Neuronal stem cell (in vitro differentiated cells): ENCODE measurements at regions not wholly inside any gene's neighbourhood (a gene's known extent, or its start where the extent isn't known, plus 50 kb on each side); places are given as distances from the start of the nearest gene placed in this dataset.

ENCODE experiments used
- DNase-seq: peaks from one replicate; pipeline ENCODE4 v3.0.0-alpha.2; 2013; ENCODE audit warnings: low spot score
- H2AFZ ChIP-seq: one replicate; pipeline ENCODE4 v1.6.1; 2013; ENCODE audit warnings: mild to moderate bottlenecking, low read length, inconsistent platforms
- H2AK5ac ChIP-seq: 2 replicates; pipeline ENCODE4 v1.6.1; 2013; ENCODE audit warnings: low read depth, mild to moderate bottlenecking, inconsistent platforms, low read length, moderate library complexity, mixed read lengths
- H2BK120ac ChIP-seq: 2 replicates; pipeline ENCODE4 v1.6.1; 2013; ENCODE audit warnings: low read depth, mild to moderate bottlenecking, inconsistent platforms, low read length, moderate library complexity, mixed read lengths
- H2BK12ac ChIP-seq: one replicate; pipeline ENCODE4 v1.6.1; 2013; ENCODE audit warnings: low read length, inconsistent platforms
- H2BK15ac ChIP-seq: 2 replicates; pipeline ENCODE4 v1.6.1; 2013; ENCODE audit warnings: mild to moderate bottlenecking, low read length, inconsistent platforms, mixed read lengths
- H2BK5ac ChIP-seq: one replicate; pipeline ENCODE4 v1.6.1; 2013; ENCODE audit warnings: inconsistent platforms, mild to moderate bottlenecking, low read length, moderate library complexity
- H3K14ac ChIP-seq: one replicate; pipeline ENCODE4 v1.6.1; 2013; ENCODE audit warnings: low read length, inconsistent platforms
- H3K18ac ChIP-seq: 2 replicates; pipeline ENCODE4 v1.6.1; 2013; ENCODE audit warnings: low read length, inconsistent platforms
- H3K23ac ChIP-seq: 2 replicates; pipeline ENCODE4 v1.6.1; 2013; ENCODE audit warnings: low read depth, mild to moderate bottlenecking, mixed read lengths, low read length, inconsistent platforms; ENCODE audit not compliant: poor library complexity
- H3K27ac ChIP-seq: replicated peaks from 3 replicates; pipeline ENCODE4 v1.5.1; 2013; ENCODE audit warnings: low read length, inconsistent platforms
- H3K27me3 ChIP-seq, 3 experiments: 2 replicates each; pipeline ENCODE4 v1.6.1; 2013; ENCODE audit warnings: low read length in 3 of 3, mild to moderate bottlenecking in 2 of 3, inconsistent platforms in 1 of 3, low read depth in 1 of 3, mixed read lengths in 1 of 3, moderate library complexity in 1 of 3; ENCODE audit not compliant: control insufficient read depth in 3 of 3, insufficient read depth in 3 of 3
- H3K36me3 ChIP-seq, 2 donors: replicated peaks in 1 of 2; 2 replicates each; pipeline ENCODE4 v1.6.1; 2013; ENCODE audit warnings: low read length in 2 of 2; ENCODE audit not compliant: control insufficient read depth in 2 of 2, insufficient read depth in 2 of 2
- H3K4ac ChIP-seq: 2 replicates; pipeline ENCODE4 v1.6.1; 2013; ENCODE audit warnings: inconsistent platforms, mild to moderate bottlenecking, low read length, moderate library complexity
- H3K4me1 ChIP-seq, 2 donors: 1 replicate in 1 of 2; 2 replicates in 1 of 2; pipeline ENCODE4 v1.6.1; 2013; ENCODE audit warnings: low read length in 2 of 2, low read depth in 1 of 2; ENCODE audit not compliant: control insufficient read depth in 2 of 2, insufficient read depth in 1 of 2
- H3K4me2 ChIP-seq: one replicate; pipeline ENCODE4 v1.6.1; 2013; ENCODE audit warnings: mild to moderate bottlenecking, low read length, inconsistent platforms; ENCODE audit not compliant: insufficient read depth, poor library complexity, severe bottlenecking
- H3K4me3 ChIP-seq, 2 donors: 2 replicates each; pipeline ENCODE4 v1.5.1; 2013; ENCODE audit warnings: low read length in 2 of 2, mild to moderate bottlenecking in 2 of 2, inconsistent platforms in 1 of 2, moderate library complexity in 1 of 2
- H3K79me1 ChIP-seq: one replicate; pipeline ENCODE4 v1.6.1; 2013; ENCODE audit warnings: low read depth, mild to moderate bottlenecking, inconsistent platforms, low read length, moderate library complexity
- H3K9ac ChIP-seq: one replicate; pipeline ENCODE4 v1.6.1; 2013; ENCODE audit warnings: mild to moderate bottlenecking, low read depth, low read length, inconsistent platforms; ENCODE audit not compliant: poor library complexity
- H3K9me3 ChIP-seq, 2 donors: replicated peaks in 1 of 2; 2 replicates each; pipeline versions ENCODE3 to v1.6.1; 2013; ENCODE audit warnings: low read length in 2 of 2, mild to moderate bottlenecking in 2 of 2, inconsistent platforms in 1 of 2, low read depth in 1 of 2, mixed read lengths in 1 of 2, moderate library complexity in 1 of 2; ENCODE audit not compliant: control insufficient read depth in 2 of 2, insufficient read depth in 1 of 2
- H4K8ac ChIP-seq: one replicate; pipeline ENCODE4 v1.6.1; 2013; ENCODE audit warnings: low read depth, mild to moderate bottlenecking, inconsistent platforms, low read length, moderate library complexity
- H4K91ac ChIP-seq: one replicate; pipeline ENCODE4 v1.6.1; 2013; ENCODE audit warnings: low read length, low read depth, mild to moderate bottlenecking, inconsistent platforms; ENCODE audit not compliant: poor library complexity
- WGBS, 2 donors: extraction: QIAGEN DNeasy Blood & Tissue Kit; methylation state at CpG; one replicate each; pipeline ENCODE4 v1.1.7; 2013; ENCODE audit warnings: missing lambda C conversion rate in 2 of 2, mixed read lengths in 1 of 2; ENCODE audit not compliant: insufficient read length in 2 of 2, insufficient replicate concordance in 1 of 2; ENCODE audit errors: extremely low coverage in 2 of 2; 5-methylcytosine and 5-hydroxymethylcytosine counted together

- no peak for DNase-seq
- Histone ChIP-seq H4K91ac (no peak overlapping the region), H3K79me1 (no peaks in the 10 kb centered on the region), H3K4me1 (no peaks in the 10 kb centered on the region), H3K4me2 (no peak overlapping the region), H3K18ac (no peak overlapping the region), H3K9ac (no peak overlapping the region), H4K8ac (no peak overlapping the region), H3K27ac (no peak overlapping the region), H3K36me3 (peaks cover 0 to under 1% of the 10 kb centered on the region in 2 donors), H3K4ac (no peak overlapping the region), H3K27me3 (peaks cover 0 to under 1% (median 0%) of the 10 kb centered on the region in 3 experiments), H3K14ac (no peak overlapping the region), H3K9me3 (peaks cover 11 to 15% of the 10 kb centered on the region in 2 donors), H2BK15ac (no peak overlapping the region), H3K23ac (no peak overlapping the region), H2BK120ac (no peak overlapping the region), H2AK5ac (no peak overlapping the region), H2BK12ac (no peak overlapping the region), H2AFZ (no peak overlapping the region), H2BK5ac (no peak overlapping the region), H3K4me3 (no peak overlapping the region)
- no CpG with 5 or more reads among the region's 1 CpG for WGBS, 2 donors
Observed at GRCh38 chr12:46082490-46083200, 92.3 kb upstream of the SCAF11 start.

- Histone ChIP-seq H3K18ac (no peak overlapping the region), H4K91ac (no peak overlapping the region), H2BK5ac (no peak overlapping the region), H3K9me3 (peaks cover 0 to 5% of the 10 kb centered on the region in 2 donors), H3K27me3 (peaks cover 0 to 2% (median 0%) of the 10 kb centered on the region in 3 experiments), H2BK12ac (no peak overlapping the region), H3K79me1 (no peaks in the 10 kb centered on the region), H3K14ac (no peak overlapping the region), H2AK5ac (no peak overlapping the region), H3K27ac (no peak overlapping the region), H3K4me1 (peaks cover 0 to 2% of the 10 kb centered on the region in 2 donors), H3K9ac (no peak overlapping the region), H3K23ac (no peak overlapping the region), H3K36me3 (peaks cover 0 to 2% of the 10 kb centered on the region in 2 donors), H2BK120ac (no peak overlapping the region), H3K4ac (no peak overlapping the region), H2AFZ (no peak overlapping the region), H2BK15ac (no peak overlapping the region), H4K8ac (no peak overlapping the region), H3K4me3 (no peak overlapping the region), H3K4me2 (no peak overlapping the region)
- no CpG with 5 or more reads among the region's 4 CpGs for WGBS, 2 donors
- DNase-seq = no peak
Observed at GRCh38 chr12:46073321-46073720, 82.9 kb upstream of the SCAF11 start.

GRCh38 chr12:46071769-46072624 is 81.6 kb upstream of the SCAF11 start:
- H2BK15ac ChIP-seq = no peak overlapping the region
- H4K8ac ChIP-seq = peak overlapping the region; percentile 4
- H3K23ac ChIP-seq = no peak overlapping the region
- H4K91ac ChIP-seq = no peak overlapping the region
- peak; percentile 50 for DNase-seq
- no peak overlapping the region for H3K4ac ChIP-seq
- H3K9me3 ChIP-seq = no peaks in the 10 kb centered on the region
- no peaks in the 10 kb centered on the region for H3K27me3 ChIP-seq
- H2AK5ac ChIP-seq = no peak overlapping the region
- H3K4me1 ChIP-seq = peaks cover 0 to 2% of the 10 kb centered on the region in 2 donors
- no peaks in the 10 kb centered on the region for H3K36me3 ChIP-seq
- H2BK5ac ChIP-seq = no peak overlapping the region
- H2AFZ ChIP-seq = peak overlapping the region; percentile 73
- H3K14ac ChIP-seq = no peak overlapping the region
- H3K79me1 ChIP-seq = no peaks in the 10 kb centered on the region
- no peak overlapping the region for H3K9ac ChIP-seq
- no CpG with 5 or more reads among the region's 8 CpGs for WGBS, 2 donors
- no peak overlapping the region for H3K4me2 ChIP-seq
- no peak overlapping the region for H3K18ac ChIP-seq
- H2BK12ac ChIP-seq = peak overlapping the region; percentile 8
- H3K4me3 ChIP-seq = no peak overlapping the region
- H3K27ac ChIP-seq = no peak overlapping the region
- no peak overlapping the region for H2BK120ac ChIP-seq

GRCh38 chr12:46071335-46071734 is 81.0 kb upstream of the SCAF11 start:
- no peak overlapping the region for H2BK120ac ChIP-seq
- no peaks in the 10 kb centered on the region for H3K9me3 ChIP-seq
- no peak overlapping the region for H2BK15ac ChIP-seq
- no peak overlapping the region for H3K9ac ChIP-seq
- no peak overlapping the region for H4K91ac ChIP-seq
- H3K79me1 ChIP-seq = no peaks in the 10 kb centered on the region
- H3K27ac ChIP-seq = no peak overlapping the region
- peaks cover 0 to 2% of the 10 kb centered on the region in 2 donors for H3K4me1 ChIP-seq
- no peaks in the 10 kb centered on the region for H3K36me3 ChIP-seq
- no peak overlapping the region for H3K4me2 ChIP-seq
- no peak overlapping the region for H3K4me3 ChIP-seq
- H2AK5ac ChIP-seq = no peak overlapping the region
- H2AFZ ChIP-seq = peak overlapping the region; percentile 73
- no peak for DNase-seq
- no peak overlapping the region for H2BK12ac ChIP-seq
- H4K8ac ChIP-seq = peak overlapping the region; percentile 4
- WGBS, 2 donors = no CpG with 5 or more reads among the region's 5 CpGs
- no peak overlapping the region for H3K18ac ChIP-seq
- H3K14ac ChIP-seq = no peak overlapping the region
- no peaks in the 10 kb centered on the region for H3K27me3 ChIP-seq
- no peak overlapping the region for H3K4ac ChIP-seq
- no peak overlapping the region for H3K23ac ChIP-seq
- no peak overlapping the region for H2BK5ac ChIP-seq
